Hindlimb muscle (tissue), 1 donor: ENCODE measurements at regions not wholly inside any gene's neighbourhood (a gene's known extent, or its start where the extent isn't known, plus 50 kb on each side); places are given as distances from the start of the nearest gene placed in this dataset.

Source experiments
- DNase-seq: peaks from one replicate; pipeline ENCODE4 v3.0.0-alpha.2; 2013

DNA sequence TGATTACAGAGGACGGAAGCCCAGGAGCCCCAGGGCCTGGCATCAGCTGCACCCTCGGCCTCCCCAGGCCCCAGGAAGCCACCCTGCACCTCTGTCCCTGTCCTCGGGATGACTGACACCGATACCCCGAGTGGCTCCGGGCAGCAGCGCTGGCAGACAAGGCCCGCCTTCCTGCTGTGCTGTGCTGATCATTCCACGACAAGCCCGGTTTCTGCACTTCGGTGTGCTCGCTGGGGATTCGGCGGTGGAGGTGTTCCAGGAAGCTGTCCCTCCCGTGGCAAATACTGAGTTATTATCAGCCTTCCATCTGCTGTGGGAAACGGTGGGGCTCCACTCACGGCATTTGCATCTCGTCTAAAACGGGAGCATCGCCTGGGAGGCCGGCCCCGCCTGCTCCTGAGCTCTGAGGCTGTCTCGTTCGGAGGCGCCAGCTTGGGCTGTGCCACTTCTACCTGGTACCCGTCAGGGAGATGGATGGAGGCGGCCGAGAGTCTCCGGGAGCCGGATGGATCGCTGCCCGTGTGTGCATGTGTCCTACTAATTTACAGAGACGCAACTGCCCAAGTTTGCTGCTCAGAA, 506.1 kb downstream of the BRD1 start:
- DNase-seq, result no peak

DNA sequence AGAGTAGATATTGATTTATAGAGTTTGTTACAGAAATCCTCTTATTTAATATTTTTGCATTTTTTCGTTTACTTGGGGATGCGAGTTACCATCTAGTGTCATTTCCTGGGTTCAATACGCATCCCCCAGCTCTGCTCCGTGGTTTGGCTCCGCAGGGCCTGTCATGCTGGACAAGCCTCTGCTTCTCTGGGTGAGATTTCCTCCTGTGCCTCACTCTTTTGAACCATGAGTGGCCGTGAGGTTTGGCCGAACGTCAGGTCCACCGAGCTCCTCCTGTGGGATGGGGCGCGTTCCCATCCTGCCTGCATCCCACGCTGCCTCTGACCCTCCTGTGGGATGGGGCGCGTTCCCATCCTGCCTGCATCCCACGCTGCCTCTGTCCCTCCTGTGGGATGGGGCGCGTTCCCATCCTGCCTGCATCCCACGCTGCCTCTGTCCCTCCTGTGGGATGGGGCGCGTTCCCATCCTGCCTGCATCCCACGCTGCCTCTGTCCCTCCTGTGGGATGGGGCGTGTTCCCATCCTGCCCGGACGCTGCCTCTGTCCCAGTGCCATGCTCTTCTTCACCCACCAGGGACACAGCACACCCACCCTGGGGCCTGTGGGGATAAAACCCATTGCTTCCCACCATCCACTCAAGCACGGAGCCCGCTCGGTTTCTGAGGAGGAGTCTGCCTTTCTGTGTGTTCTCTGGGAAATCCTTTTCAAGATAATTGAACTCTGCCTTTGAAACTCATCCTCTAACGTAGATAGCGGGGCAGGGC, 506.8 kb downstream of the BRD1 start:
- no peak for DNase-seq

DNA sequence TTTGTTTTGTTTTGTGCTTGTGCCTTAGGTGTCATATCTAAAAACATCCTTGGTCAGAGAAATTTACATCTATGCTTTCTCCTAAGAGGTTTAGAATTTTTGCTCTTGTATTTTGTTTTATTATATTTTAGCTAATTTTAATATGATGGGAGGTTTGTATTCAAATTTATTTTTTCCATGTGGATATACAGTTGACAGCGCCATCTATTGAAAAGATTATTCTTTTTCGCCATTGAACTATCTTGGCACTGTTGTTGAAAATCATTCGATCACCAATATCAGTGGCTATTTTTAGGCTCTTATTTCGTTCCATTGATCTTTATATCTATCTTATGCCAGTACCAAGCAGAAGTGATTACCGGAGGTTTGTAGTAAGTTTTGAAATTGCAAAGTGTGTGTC, 510.3 kb downstream of the BRD1 start:
- DNase-seq, result no peak

DNA sequence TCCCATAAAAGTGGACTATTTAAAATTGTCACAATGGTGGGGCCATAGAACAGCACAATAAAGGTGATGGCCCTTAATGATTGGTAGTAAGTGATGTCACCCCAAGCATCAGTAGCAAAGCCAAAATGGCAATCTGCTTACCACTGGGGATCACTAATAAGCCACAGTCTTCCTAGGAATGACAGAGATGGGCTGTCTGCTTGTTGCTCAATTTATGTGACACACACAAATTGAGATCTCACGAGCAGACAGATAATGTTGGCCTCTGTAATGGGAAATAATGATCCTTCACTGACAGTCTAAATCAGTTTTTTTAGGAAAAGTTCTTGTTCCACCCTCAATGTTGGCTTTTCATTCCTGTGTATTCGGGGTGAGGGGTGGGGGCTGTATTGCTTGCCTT, 515.1 kb downstream of the BRD1 start:
- no peak for DNase-seq

DNA sequence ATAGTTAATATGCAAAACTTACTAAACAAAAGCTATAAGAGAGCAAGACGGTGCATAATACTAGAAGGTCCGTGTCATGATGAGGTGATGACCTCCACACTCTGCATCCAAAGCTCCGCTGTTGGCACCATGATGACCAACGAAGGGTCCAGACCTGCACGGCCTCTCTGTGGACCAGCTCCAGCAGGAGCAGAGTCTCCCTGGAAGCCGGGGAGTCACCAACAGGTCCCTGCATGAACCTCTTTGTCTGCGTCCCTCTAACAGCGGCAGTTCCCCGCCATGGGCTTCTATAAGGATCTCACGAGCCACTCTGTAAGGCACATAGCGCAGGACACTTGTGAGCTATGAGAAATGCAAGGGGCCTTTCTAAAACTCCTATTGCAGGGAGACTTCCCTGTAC, 517.3 kb downstream of the BRD1 start:
- DNase-seq, result no peak

DNA sequence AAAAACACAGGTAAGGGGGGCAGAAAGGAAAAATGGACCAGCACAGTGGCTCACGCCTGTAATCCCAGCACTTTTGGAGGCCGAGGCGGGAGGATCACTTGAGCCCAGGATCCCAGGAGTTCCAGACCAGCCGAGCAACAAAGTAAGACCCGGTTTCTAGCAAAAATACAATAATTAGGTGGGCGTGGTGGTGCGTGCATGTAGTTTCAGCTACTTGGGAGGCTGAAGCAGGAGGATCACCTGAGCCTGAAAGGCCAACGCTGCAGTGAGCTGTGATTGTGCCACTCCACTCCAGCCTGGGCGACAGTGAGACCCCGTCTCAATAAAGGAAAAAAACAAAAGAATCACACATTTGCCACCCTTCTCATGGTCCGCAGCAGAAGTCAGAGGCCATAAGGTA, 519.4 kb downstream of the BRD1 start:
- DNase-seq, result no peak

DNA sequence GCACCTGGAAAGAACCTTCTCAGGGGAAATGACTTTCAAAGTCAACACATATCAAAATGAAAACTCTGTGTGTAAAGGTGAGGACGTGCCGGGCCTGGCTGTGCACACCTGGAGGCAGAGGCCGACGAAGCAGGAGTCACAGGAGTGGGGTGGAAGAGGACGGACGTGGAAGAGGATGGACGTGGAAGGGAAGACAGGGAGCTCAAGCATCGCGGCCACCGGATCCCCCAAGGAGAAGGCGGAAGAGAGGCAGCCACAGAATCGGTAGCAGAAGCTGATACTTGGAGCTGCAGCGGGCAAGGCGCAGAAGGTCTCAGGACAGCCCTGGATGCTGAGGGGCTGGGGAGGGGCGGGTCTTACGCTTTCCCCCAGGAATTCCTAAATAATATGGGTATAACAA, 519.8 kb downstream of the BRD1 start:
- no peak for DNase-seq

DNA sequence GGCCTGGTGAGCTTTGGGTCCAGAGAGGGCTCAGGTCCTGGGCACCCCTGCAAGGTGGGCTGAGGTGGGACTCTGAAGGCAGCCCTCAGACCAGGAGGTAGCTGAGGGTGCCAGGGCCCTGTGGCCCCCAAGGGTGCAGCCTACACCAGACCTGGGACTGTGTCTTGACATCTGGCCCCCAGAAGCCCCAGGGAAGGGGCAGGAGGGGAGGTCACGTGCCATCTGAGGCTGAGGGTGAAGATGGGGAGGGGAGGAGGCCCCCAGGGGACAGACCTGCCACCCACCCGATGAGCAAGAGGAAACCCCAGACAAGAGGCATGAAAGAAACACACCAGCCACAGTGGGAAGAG, 520.2 kb downstream of the BRD1 start:
- no peak for DNase-seq

DNA sequence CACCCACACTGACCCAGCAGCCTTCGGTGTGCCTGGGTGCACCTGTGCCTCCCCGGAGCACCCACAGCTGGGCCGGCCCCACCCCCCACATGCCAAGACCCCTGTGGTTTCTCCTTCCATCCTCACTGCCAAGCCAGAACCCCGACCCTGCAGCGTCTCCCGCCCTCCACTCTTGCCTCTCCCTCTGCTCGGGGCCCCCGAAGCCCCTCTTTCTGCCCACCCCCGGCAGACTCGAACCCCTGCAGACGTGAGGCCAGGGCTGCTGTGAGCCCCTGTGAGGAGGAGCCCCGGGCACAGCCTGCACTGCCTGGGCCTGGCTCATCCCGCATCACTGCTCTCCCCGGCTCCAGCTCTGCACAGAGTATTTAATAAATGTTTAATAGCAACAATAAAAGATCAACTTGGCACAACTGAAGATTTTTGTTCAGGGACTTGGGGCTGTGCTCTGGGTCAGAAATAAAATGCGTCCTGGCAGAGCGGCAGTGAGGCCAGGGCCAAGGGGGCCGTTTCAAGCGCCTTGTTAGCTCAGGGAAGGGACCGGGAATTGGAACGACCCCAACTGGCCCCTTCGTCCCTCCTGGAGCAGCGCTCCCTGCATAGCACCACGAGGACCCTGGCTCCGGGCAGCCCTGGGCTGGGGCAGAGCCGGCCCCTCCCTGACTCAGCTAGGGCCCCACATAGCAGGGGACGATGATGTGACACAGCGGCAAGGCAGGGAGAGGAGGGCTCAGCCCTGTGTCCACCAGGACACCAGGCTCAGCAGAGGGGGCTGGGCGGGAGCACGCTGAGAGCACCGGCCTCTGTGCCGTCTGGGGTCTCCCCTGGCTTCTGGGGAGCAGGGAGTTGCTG, 520.8 kb downstream of the BRD1 start:
- DNase-seq, result no peak

DNA sequence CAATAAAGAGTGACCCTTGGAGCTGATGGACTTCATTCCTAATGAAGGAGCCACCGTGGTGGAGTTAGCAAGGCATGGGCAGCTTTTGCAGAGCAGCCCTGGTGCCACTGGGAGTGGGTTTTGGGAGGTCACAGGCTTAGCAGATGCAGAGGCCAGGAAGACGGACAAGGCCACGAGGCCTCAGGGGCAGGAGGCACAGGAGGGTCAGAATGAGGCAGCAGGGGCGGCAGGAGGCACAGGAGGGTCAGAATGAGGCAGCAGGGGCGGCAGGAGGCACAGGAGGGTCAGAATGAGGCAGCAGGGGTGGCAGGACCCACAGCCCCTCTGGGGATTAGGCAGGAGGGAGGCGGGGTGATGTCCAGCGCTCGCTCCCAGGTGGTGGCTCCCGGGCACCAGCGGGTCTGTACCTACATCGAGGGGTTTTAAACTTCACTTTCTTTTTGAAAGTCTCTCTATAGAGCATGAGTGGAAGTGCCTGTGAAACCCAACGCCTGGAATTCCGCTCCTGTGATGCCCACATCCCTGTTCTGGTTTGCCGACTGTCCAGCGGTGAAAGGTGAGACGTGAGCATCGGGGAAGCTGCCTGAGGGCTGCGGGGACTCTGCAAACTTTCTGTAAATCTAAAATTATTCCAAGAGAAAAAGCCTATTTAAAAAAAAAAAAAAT, 521.6 kb downstream of the BRD1 start:
- no peak for DNase-seq

DNA sequence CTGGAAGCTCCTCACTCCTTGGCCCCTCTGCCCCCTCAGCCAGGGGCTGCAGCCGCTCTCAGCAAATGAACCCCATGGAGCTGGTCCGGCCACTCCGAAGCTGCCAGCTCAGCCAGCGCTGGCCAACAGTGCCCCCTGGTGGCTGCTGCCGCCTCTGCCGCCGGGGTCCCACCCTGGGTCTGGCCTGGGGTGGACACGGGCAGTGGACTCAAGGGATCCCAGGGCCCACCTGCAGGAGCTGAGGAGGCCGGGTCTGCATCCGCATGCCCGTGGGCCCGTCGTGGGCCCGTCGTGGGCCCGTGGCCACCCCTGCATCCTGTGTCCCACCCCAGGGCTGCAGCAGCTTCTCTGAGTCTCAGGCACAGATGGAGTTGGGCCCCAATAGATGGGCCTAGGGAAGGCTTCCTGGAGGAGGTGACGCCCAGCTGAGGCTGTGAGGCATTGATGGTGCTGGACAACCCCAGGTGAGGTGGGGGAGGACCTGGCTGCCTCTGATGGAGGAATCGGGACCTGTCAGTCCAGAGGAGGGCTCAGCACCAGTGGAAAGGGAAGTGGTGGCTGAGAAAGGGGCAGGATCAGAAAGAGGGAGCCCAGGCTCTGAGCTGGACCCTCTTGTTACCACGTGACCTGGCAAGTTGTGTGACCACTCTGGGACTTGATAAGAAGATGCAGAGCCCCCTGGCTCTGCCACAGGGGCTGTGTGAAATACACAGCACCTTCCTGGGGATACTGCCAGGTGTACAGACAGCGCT, 522.3 kb downstream of the BRD1 start:
- DNase-seq, result peak; percentile 60

DNA sequence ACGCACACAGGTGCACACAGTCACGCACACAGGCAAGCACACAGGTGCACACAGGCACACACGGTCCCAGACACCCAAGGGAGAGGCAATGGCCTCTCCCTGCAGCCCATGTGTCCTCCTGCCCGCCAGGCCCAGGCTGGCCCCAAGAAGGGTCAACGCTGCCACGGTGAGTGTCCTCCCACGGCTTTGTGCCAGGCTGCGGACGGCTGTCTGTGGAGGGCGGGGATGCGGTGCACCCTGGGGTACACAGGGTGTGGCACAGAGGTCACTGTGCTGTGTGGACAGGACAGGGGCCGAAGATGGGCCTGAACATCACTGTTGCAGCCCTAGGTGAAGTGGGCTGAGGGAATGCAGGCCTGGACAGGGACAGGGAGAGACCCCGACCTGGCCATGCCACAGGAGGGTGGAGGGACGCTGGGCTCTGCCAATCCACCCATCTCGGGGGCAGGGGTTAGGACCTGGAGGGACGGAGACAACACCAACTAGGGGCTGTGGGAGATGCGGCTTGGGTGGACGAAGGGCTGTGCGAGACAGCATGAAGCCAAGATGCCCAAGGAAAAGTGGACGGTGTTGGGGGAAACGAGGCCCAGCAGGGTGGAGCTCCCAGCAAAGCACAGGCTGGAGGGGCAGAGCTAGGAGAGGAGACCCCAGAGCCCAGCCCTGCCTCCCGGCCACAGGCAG, 523.8 kb downstream of the BRD1 start:
- no peak for DNase-seq

DNA sequence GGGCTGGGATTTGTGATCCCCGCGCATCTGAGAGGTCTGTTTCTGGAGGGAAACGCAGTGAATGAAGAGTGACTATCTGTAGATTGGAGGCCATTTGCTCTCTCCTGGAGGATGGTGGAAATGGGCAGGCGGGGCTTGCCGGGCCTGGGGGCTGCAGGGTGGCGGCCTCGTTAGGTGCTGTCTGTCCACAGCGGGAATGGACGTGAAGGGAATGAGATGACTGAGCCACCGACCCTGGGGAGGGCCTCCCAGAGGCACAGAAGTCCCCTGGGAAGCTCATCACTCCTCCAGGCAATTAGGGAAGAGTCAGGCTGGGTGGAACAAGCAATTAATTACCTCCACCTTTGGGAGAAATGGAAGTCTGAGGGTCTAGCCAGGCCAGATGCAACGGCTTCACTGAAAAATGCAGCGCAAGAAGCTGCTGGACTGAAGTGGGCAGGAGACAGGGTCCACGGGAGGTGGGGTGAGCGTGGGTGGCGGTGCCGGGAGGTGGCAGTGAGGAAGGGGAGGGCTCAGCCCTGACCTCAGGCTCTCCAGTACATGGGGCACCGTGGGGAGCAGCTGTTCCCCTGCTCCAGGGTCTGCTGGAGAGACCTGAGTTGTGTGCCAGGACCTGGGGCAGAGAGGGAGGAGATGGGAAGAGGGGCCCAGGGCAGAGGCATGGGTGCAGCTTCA, 524.5 kb downstream of the BRD1 start:
- no peak for DNase-seq

DNA sequence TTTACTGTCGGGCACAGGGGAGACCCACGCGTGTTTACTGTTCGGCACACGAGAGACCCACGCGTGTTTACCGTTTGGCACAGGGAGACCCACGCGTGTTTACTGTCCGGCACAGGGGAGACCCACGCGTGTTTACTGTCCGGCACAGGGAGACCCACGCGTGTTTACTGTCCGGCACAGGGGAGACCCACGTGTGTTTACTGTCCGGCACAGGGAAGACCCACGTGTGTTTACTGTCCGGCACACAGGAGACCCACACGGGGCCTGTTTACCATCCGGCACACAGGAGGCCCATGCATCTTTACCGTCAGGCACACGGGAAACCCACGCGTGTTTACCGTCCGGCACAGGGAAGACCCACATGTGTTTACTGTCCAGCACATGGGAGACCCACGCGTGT, 525.1 kb downstream of the BRD1 start:
- no peak for DNase-seq

DNA sequence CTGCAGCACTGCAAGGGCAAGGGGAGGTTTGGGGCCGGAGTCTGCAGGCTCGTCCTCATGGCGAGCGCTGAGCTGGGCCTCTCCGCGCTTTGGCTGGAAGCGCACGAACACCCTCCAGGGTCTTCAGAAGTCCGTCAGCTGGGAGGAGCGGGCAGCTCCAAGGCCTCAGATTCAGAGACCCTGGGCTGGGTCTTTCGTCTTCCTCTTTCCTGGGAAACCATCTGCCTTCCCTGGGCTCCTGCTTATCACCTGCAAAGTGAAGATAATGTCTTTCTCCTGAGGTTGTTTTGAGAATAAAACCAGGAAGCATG, 525.6 kb downstream of the BRD1 start:
- no peak for DNase-seq

DNA sequence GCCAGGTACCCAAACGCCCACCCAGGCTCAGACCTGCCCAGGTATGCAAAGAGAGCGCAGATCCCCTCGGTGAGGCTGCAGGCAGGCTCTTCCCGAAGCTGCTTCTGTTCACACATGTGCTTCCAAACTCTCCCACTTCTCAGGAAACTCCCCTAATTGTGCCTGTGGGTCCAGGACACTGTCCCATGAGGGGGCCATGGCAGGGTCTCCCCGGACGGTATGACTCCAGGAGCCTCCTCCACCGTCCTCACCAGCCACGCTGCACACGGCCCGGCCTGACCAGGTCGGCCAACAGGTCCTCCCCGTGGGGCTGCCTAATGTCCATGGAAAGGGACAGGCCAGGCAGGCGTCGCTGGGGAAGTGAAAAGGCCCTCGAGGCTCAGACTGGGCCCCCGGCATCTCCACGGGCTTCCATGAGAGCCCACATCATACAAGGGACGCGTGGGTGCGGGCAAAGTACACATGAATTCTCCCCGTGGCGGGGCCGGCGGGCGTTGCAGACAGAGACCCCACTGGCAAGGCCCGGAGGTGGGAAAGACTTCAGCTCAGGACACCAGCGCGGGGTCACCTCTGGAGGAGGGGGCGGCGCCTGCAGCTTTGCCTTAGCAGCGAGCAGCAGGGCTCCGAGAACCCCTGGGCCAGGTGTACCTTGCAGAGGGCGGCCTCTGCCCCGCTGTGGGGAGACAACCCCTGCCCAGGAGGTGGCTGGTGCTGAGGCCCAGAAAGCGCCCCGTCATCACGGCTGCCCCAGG, 526.1 kb downstream of the BRD1 start:
- no peak for DNase-seq

DNA sequence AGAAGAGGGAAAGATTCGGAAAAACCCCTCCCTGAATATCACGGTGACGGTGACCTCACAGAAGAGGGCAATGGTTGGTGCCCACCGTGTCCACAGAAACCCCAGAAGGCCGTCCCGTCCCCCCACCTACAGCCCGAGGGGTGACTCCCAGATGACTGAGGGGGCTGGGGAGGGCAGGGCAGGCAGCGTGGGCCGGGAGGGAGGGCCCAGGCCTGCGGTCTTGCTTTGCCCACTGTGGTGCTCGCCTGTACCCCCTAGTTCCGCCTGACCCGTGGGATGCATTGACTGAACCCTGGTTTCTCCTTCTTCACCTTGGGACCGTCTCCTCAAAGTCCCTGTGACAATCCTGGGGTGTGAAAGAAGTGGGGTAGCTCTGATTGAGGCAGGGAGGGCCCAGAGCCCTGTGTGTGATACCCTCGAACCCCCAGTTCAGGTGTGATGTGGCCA, 526.7 kb downstream of the BRD1 start:
- no peak for DNase-seq

DNA sequence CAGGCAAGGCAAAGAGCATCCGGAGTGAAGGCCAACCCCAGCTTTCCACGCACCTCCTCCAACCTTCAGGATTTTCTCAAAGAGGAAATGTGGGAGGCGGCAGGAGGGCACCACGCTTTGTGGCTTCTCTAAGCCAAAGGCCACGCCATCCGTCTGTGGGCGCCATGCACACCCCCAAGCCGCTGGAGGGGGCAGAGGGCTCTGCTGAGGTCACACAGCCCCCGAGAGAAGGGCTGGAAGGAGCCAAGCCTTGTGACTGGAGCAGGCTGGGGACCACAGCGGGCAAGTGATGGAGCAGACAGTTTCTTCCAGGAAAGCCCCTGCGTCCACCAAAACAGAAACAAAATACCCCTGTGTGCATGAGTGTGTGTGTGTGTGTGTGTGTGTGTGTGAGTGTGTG, 527.4 kb downstream of the BRD1 start:
- DNase-seq, result no peak

DNA sequence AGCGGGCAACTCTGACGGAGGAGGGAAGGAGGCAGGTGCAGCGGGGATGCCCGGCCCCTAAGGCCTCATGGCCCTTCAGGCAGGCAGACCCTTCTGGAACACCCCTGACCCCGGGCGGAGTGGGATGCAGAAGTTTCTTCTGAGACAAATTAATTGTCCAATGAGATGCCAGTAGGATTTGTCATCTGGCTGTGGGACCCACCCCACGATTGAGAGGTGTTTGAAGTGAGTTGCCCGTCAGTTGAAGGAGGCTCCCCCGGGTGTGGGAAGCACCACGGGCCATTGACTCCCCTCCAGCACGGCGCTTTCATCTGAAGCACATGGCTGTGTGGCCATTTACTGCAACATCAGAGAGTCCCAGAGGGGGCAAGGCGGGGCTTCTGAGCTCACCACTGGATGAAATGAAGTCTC, 527.8 kb downstream of the BRD1 start:
- DNase-seq, result no peak

DNA sequence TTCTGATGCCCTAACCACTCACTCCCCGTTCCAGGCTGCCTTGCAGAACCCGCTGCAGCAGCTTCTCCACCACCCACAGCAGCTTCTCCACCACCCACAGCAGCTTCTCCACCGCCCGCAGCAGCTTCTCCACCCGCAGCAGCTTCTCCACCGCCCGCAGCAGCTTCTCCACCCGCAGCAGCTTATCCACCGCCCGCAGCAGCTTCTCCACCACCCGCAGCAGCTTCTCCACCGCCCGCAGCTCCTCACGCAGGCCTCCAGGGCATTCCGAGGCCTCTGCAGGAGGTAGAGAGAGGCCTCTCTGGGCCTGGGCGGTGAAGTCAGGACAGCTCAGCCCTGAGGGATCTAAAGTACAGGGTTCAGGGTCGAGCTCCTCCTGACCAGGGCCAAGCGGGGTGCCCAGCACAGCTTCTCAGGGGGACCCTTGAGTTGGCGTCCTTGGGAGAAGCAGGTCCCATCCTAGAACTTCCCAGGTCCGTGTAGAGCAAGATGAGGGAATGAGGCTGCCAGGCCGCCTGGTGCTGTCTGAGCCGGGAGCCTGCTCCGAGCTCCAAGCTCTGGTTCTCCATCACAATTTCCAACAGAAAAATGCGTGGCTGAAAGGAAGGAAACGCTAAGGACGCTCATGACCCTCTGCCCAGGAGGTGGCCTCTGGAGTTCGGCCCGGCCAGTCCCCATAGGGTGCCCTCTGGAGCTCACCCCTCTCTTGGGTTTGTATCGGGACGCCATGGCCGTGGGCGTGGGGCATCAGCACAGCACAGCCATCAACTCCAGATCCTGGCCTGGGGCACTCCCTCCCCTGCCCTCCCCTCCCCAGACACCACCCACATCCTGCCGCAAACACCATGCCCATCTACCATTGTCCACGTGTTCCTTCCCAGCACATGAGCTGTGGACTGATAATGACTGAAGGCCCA, 528.6 kb downstream of the BRD1 start:
- no peak for DNase-seq
